Choroid plexus epithelial cell (primary cell): ENCODE measurements at regions not wholly inside any gene's neighbourhood (a gene's known extent, or its start where the extent isn't known, plus 50 kb on each side); places are given as distances from the start of the nearest gene placed in this dataset.

Experiments used
- DNase-seq: peaks from one replicate; pipeline ENCODE4 v3.0.0-alpha.2; 2010; ENCODE audit warnings: low read depth
- H3K4me3 ChIP-seq: 2 replicates; pipeline ENCODE4 v1.5.1; 2011; ENCODE audit warnings: low read depth, mild to moderate bottlenecking, control low read depth, low read length, moderate library complexity
- CTCF ChIP-seq: conservative IDR thresholded peaks from 2 replicates; pipeline ENCODE4 v1.5.1; 2011; ENCODE audit warnings: low read depth, mild to moderate bottlenecking, control low read depth, inconsistent platforms, low read length, moderate library complexity

GRCh38 chr10:130430852-130431704 is 294.9 kb downstream of the GLRX3 start:
- no peak for DNase-seq
- H3K4me3 ChIP-seq: no peak overlapping the region
- TF ChIP-seq CTCF: no peak

GRCh38 chr10:130432271-130432670 is 296.1 kb downstream of the GLRX3 start:
- H3K4me3 ChIP-seq: no peak overlapping the region
- no peak for DNase-seq
- no peak for TF ChIP-seq CTCF

- no peak for TF ChIP-seq CTCF
- no peak overlapping the region for H3K4me3 ChIP-seq
- DNase-seq: no peak
Measured at GRCh38 chr10:130432850-130433249, 296.7 kb downstream of the GLRX3 start.

GRCh38 chr10:130434446-130435385 is 298.5 kb downstream of the GLRX3 start:
- no peak overlapping the region for H3K4me3 ChIP-seq
- no peak for TF ChIP-seq CTCF
- no peak for DNase-seq

- no peak for TF ChIP-seq CTCF
- H3K4me3 ChIP-seq: no peak overlapping the region
- DNase-seq: no peak
Measured at GRCh38 chr10:130435961-130436360, 299.8 kb downstream of the GLRX3 start.

GRCh38 chr10:130438861-130439260 is 302.7 kb downstream of the GLRX3 start:
- no peak overlapping the region for H3K4me3 ChIP-seq
- no peak for DNase-seq
- no peak for TF ChIP-seq CTCF
